ENCODE measurements at regions not wholly inside any gene's neighbourhood (a gene's known extent, or its start where the extent isn't known, plus 50 kb on each side); places are given as distances from the start of the nearest gene placed in this dataset.
"Not testable (repeated sequence)": the region's sequence is repeated elsewhere in the genome, so short reads cannot be mapped to it uniquely, and the experiment has no call there.

DNA sequence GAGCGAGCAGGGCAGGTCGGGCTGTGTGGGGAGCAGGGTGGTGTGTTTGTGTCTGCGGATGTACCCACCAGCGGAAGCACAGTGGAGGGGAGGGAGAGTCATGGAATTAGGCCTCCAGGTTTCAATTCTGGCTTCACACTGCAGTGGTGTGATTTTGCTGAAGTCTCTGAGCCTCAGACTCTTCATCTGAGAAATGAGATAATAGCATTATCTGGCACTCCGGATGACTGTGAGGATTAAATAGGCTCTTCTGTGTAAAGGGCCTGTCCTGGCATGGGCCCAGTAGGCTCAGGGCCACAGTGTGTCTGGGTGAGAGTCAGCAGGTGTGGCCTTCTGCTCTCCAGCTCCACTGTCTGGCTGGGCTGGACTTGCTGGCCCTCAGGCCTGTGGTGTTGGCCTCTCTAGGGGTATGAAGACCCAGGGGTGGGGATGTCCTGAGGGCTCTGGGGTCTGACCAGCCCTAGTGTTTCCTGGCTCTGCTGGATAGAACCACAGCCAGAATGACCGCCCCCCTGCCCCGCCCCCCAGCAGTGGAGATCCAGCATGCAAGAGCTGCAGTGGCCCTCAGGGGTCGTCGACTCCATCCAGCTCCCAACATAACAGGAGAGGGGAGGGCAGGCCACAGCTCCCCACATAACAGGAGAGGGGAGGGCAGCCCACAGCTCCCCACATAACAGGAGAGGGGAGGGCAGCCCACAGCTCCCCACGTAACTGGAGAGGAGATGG is 178.6 kb downstream of the RPS24 start:
- no peak for DNase-seq

DNA sequence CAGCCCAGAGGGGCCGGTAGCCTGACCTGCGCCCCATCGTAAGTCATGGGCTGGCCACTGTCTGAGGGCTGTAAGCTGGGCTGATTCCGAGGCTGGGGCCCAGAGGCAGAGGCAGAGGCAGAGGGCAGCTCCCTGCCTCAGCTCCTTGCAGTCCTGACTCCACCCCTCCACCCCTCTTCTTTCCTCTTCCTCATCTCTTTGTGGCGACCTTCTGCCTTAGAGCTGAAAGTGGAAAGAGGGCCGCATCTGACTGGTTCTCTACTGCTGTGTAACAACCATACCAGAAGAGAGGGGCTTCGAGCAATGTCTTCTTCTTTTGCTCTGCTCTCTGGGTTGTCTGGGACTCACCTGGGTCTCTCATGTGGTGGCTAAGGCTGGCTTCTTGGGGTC is 179.1 kb downstream of the RPS24 start:
- DNase-seq = no peak

- DNase-seq = no peak
These were observed 181.3 kb downstream of the RPS24 start for GRCh38 chr10:78214955-78215354.

DNA sequence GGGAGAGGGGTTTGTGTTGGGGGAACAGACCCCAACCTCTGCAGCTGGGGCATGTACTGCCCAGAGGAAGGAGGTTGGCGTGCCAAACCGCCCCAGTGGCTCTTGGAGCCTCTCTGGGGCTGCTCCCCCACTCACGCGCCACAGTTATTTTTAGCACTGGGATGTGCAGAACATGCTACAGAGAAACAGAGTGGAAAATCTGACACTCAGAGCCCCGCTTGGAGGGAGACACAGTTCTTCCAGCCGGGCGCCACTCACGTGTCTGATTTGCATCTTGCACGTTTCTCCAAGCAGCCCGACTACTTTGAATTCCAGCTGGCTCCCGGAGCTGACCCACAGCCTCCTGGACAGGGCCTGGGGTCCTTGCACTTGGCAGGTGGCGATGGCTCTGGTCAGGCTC is 182.0 kb downstream of the RPS24 start:
- DNase-seq = no peak

DNA sequence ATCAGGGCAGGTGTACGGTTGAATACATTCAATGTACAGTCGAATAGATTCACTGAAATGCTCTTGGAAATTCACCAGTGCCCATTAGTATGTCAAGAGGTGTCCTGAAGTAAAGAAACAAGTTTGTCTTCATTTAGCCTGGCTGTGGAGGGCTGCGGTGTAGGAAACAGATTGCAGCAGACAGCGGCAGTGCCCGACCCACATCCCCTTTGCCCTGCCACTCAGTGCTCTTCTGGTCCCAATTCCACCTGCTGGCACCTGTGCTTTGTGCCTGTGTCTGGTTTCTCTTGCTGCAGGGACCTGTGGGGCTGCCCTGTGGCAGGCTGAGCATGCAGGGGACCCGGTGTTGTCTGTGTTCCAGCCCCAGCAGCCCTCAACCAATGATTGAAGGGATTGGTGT is 183.7 kb downstream of the RPS24 start:
- no peak for DNase-seq

DNA sequence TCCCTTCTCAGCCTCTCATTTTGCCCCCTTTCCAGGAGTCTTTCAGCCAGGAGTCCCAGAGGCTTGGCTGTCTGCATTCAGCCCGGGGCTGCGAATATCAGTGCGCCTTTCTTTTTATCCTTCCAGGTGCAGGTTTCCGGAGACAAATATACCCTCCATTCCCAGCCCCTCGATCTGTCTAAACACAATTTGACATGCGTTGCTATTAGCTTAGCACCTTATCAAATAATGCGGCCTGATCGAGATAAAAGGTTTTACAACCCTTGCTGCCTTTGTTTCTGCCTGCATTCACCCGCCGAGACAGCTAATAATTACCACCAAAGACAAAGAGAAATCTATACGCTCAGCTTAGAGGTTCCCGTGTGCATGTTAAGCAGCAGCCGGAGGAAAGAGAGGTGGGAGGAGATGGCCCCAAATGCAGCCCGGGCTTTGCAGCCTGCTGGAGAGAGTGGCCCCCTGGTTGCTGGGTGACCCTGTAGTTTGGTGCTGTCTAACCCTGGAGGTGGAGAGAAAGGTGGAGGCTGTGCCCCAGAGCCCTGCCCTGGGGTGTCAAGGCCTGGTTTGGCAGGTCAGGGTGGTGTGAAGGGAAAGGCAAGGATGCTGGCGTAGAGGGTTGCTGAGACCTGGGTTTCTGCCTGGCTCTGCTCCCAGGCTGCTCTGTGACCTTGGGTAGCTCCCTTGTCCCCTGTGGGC is 185.3 kb downstream of the RPS24 start:
- DNase-seq = no peak

GRCh38 chr10:78219568-78219967 is 185.9 kb downstream of the RPS24 start:
- not testable (repeated sequence) for DNase-seq

GRCh38 chr10:78220781-78221180 is 187.1 kb downstream of the RPS24 start:
- DNase-seq = no peak

- no peak for DNase-seq
These were observed 188.6 kb downstream of the RPS24 start for GRCh38 chr10:78222096-78222790.

DNA sequence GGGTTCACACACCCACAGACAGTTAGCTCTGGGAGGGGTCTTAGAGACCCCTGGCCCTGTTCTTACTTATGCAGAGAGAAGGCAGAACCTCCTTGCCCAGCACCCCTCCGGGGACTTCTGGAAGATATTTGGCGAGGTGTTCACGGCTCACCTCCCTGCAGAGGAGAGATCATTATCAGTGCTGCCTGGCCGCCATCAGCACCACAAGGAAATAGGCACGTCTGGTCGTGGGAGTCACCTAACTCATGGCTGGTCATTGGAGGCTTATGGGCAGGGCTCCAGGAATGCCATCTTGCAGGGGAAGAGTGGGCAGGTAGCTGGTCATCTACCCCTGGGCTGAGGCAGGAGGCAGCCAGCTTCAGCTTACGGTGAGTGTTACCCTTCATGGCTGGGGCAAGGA is 189.4 kb downstream of the RPS24 start:
- no peak for DNase-seq

GRCh38 chr10:78224602-78225001 is 190.9 kb downstream of the RPS24 start:
- DNase-seq = no peak

DNA sequence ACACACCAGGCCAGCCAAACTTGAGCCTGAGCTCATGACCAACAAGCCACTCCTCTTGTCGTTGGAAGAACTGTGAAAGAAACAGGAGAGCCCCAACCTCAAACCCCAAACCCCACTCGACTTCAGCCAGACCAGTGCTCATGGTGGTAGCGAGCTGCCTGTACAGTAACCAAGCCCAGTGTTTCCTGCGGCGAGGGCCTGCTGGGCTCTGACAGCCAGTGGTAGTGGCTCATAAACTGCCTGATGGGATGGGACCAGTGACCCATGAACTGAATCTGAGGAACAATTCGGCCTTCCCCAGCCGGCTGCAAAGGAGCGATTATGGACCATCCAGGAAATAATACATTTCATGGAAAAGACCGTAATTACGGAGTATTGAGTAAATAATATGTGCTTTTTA is 191.9 kb downstream of the RPS24 start:
- DNase-seq = no peak

DNA sequence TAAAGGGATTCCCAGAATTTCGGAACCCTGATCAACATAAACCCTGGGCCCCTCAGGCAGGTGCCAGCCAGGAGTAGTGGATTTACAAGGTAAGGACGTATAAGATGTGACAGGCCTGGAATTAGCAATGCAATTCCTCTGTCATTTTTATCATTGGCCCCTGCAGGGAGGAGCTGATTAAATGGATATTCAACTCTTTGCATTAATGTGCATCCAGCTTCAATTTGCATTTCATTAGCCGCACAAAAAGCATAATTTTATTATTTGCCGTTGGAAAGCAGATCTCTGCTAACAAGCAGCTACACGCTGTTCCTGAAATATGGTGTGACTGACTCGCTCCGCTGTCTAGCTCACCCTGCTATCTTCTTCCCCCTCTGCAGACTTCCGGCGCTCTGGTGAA is 195.8 kb downstream of the RPS24 start:
- no peak for DNase-seq

GRCh38 chr10:78229950-78230675 is 196.4 kb downstream of the RPS24 start:
- no peak for DNase-seq

GRCh38 chr10:78231327-78231726 is 197.7 kb downstream of the RPS24 start:
- DNase-seq = no peak

GRCh38 chr10:78231939-78232338 is 198.3 kb downstream of the RPS24 start:
- no peak for DNase-seq

GRCh38 chr10:78236416-78237015 is 202.9 kb downstream of the RPS24 start:
- DNase-seq = no peak

- not testable (repeated sequence) for DNase-seq
These were observed 204.3 kb downstream of the RPS24 start for GRCh38 chr10:78237951-78238350.

- DNase-seq = no peak
These were observed 213.6 kb downstream of the RPS24 start for GRCh38 chr10:78247266-78247665.

DNA sequence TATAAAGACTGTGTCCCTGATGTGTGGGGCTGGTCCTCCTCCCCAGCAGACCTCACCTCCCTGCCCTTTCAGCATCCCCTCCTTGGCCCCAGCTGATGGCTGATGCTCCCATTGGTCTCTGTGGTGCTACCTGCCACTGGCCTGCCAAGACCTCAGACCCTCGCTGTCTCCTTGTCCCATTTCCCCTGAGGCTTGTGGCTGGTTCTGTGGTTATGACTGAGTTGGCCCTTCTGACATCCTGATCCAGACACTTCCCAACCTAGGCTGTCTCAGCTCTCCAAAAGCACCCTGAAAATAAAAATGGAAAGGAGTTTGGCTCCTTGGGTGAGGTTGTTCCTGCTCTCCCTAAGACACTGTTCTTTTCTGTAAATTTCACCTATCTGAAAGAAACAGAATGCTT is 214.2 kb downstream of the RPS24 start:
- no peak for DNase-seq

DNA sequence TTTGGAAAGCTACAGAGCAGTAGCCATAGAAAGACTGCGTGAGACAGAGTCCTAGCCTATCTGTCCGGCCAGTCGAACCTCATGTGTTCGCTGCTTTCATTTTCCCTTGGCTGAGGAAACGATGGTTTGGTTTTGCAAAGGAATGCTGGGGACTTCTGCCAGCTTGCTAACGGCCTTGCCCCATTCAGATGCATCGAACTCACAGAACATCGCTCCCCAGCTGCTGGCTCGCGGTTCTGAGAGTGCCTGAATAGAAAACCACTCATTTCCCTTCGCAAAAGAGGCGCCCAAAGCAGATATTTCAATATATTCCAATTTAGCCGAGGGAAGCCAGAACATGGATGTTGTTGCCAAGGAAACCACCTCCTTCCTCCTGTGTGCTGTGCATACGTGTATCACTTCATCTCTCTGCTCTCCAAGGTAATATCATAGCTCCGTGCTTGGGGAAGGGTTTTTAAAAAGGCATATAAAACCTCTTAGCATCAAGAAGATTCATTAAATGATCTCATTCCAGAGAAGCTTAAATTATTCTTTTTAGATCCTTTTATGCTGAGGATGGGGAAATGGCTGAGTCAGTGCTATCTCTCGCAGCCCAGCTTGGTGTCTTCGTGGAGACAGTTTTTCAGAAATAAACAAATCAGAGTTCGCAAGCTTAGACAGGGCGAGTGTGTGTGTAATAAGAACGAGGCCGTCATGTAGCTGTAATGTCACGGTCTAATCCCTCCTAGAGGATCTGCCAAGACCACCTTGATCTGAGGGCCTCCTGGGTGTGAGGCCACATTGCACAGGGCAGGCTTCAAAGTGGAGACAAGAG is 215.2 kb downstream of the RPS24 start:
- DNase-seq = no peak

DNA sequence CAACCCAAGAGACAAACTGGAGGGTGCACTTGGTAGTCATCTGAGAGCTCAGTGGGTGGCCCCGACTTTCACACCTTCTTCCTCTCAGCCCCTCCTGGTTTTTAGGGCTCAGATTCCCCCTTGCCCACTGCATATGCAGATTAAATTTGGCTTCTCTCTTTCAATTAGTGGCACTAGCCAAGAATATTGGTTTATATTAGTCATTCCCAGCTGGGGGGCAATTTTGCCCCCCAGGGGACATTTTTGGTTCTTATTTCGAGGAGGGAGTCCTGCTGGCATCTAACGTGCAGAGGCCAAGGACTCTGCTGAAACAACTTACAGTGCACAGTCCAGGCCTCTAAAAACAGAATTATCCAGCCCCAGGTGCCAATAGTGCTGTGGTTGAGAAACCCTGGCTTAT is 216.0 kb downstream of the RPS24 start:
- DNase-seq = no peak

Data from CD4-positive, alpha-beta T cell treated with Interferon gamma for 1 hour (primary cell).